HCT116 (cell line): ENCODE measurements at regions not wholly inside any gene's neighbourhood (a gene's known extent, or its start where the extent isn't known, plus 50 kb on each side); places are given as distances from the start of the nearest gene placed in this dataset.

ENCODE experiments used
- ATAC-seq: fragments of 200-7000 bp; cut with Tn5 transposase; 2 replicates; pipeline ENCODE4 v1.9.1; 2020; ENCODE audit warnings: mild to moderate bottlenecking, moderate library complexity
- BruUV-seq: library from RNA; stranded (reverse); fragments of 400-500 nt; replicated peaks from 2 replicates; lab custom pipeline; 2021; lab: Mats Ljungman, UMichigan
- CTCF ChIA-PET: fragments of 300-600 bp; sonication (Branson Sonifier 250); formaldehyde crosslinking; loops from one replicate; lab custom pipeline; 2021; ENCODE audit warnings: antibody characterized with exemption; lab: Charles Lee
- POLR2A ChIA-PET: fragments of 300-600, 350-600 bp; sonication (Branson Sonifier 250); formaldehyde crosslinking; loops from one replicate; lab custom pipeline; 2021; ENCODE audit warnings: antibody characterized with exemption; lab: Charles Lee
- RAD21 ChIA-PET, 2 experiments: fragments of 300-600 bp; sonication (Branson Sonifier 250); formaldehyde crosslinking; loops; one replicate each; lab custom pipeline; 2023; ENCODE audit warnings: low total read pairs in 2 of 2; ENCODE audit not compliant: uncharacterized antibody in 2 of 2, unreplicated experiment in 2 of 2, low non-redundant PET in 1 of 2; lab: Charles Lee
- DNase-seq: peaks from one replicate; pipeline ENCODE4 v3.0.0-alpha.2; 2010; ENCODE audit warnings: low read depth, low spot score
- H2AFZ ChIP-seq: fragments of 200-600 bp; shearing (Covaris generic), sonication (generic); 2 replicates; pipeline ENCODE4 v1.6.1; 2017; ENCODE audit warnings: low read depth, mixed run types, mixed read lengths, antibody characterized with exemption, low read length; ENCODE audit not compliant: poor library complexity, severe bottlenecking
- H3K27ac ChIP-seq: 2 replicates; pipeline ENCODE4 v1.5.1; 2012; ENCODE audit warnings: low read depth, low read length
- H3K27me3 ChIP-seq: fragments of 200-600 bp; sonication (generic); 2 replicates; pipeline ENCODE4 v1.6.1; 2016; ENCODE audit warnings: mixed run types, low read length, mixed read lengths; ENCODE audit not compliant: insufficient read depth
- H3K36me3 ChIP-seq, 2 experiments: fragments of 200-500 bp in 1 of 2; fragments of 200-600 bp in 1 of 2; sonication (Bioruptor generic) in 1 of 2; sonication (generic) in 1 of 2; 2 replicates each; pipeline versions ENCODE4 v1.5.1 to v1.6.1; 2014 to 2016; ENCODE audit warnings: low read length in 2 of 2, inconsistent platforms in 1 of 2, mixed read lengths in 1 of 2, mixed run types in 1 of 2; ENCODE audit not compliant: insufficient read depth in 2 of 2, control insufficient read depth in 1 of 2
- H3K4me1 ChIP-seq, 2 experiments: fragments of 200-600 bp in 1 of 2; sonication (generic) in 1 of 2; 2 replicates each; pipeline versions ENCODE4 v1.5.1 to v1.6.1; 2012 to 2017; ENCODE audit warnings: low read length in 2 of 2, inconsistent platforms in 1 of 2, mild to moderate bottlenecking in 1 of 2, mixed read lengths in 1 of 2, mixed run types in 1 of 2, moderate library complexity in 1 of 2; ENCODE audit not compliant: insufficient read depth in 2 of 2, control insufficient read depth in 1 of 2
- H3K4me2 ChIP-seq: fragments of 200-600 bp; sonication (generic); 2 replicates; pipeline ENCODE4 v1.6.1; 2017; ENCODE audit warnings: mixed run types, low read length, mixed read lengths
- H3K4me3 ChIP-seq, 2 experiments: fragments of 200-600 bp in 1 of 2; sonication (generic) in 1 of 2; replicated peaks in 1 of 2; 2 replicates each; pipeline ENCODE4 v1.5.1; 2011 to 2016; ENCODE audit warnings: low read length in 2 of 2, control low read depth in 1 of 2, low read depth in 1 of 2, mild to moderate bottlenecking in 1 of 2, mixed read lengths in 1 of 2, mixed run types in 1 of 2
- H3K79me2 ChIP-seq: fragments of 200-600 bp; sonication (generic); 2 replicates; pipeline ENCODE4 v1.6.1; 2017; ENCODE audit warnings: mild to moderate bottlenecking, mixed run types, low read length, moderate library complexity, mixed read lengths; ENCODE audit not compliant: insufficient read depth
- H3K9ac ChIP-seq: fragments of 200-600 bp; sonication (generic); 2 replicates; pipeline ENCODE4 v1.6.1; 2016; ENCODE audit warnings: low read length, mixed read lengths
- H3K9me2 ChIP-seq: fragments of 200-600 bp; sonication (generic), shearing (Covaris generic); 2 replicates; pipeline ENCODE4 v1.6.1; 2017; ENCODE audit warnings: mixed run types, mild to moderate bottlenecking, moderate library complexity; ENCODE audit not compliant: insufficient read depth
- H3K9me3 ChIP-seq, 2 experiments: fragments of 200-500 bp in 1 of 2; fragments of 200-600 bp in 1 of 2; sonication (Bioruptor generic) in 1 of 2; sonication (generic) in 1 of 2; 2 replicates each; pipeline ENCODE4 v1.6.1; 2014 to 2017; ENCODE audit warnings: low read length in 2 of 2, mixed read lengths in 2 of 2, inconsistent platforms in 1 of 2, low read depth in 1 of 2, mild to moderate bottlenecking in 1 of 2, mixed run types in 1 of 2, moderate library complexity in 1 of 2; ENCODE audit not compliant: control insufficient read depth in 1 of 2, insufficient read depth in 1 of 2
- H4K20me1 ChIP-seq: fragments of 200-600 bp; sonication (generic), shearing (Covaris generic); 2 replicates; pipeline ENCODE4 v1.6.1; 2017; ENCODE audit warnings: mixed run types, mild to moderate bottlenecking, moderate library complexity; ENCODE audit not compliant: insufficient read depth
- ATF3 ChIP-seq: IDR thresholded peaks from 2 replicates; pipeline ENCODE4 v1.6.1; 2012
- CEBPB ChIP-seq: IDR thresholded peaks from 2 replicates; pipeline ENCODE4 v1.6.1; 2012; ENCODE audit warnings: low read depth
- ELF1 ChIP-seq: IDR thresholded peaks from 2 replicates; pipeline ENCODE4 v1.6.1; 2012; ENCODE audit warnings: low read depth, borderline replicate concordance
- EZH2phosphoT487 ChIP-seq: fragments of 200-600 bp; IDR thresholded peaks from 2 replicates; pipeline ENCODE4 v1.6.1; 2018; ENCODE audit warnings: antibody characterized with exemption, borderline replicate concordance
- JUND ChIP-seq: IDR thresholded peaks from 2 replicates; pipeline ENCODE4 v1.6.1; 2012
- SIN3A ChIP-seq: IDR thresholded peaks from 2 replicates; pipeline ENCODE4 v1.6.1; 2012; ENCODE audit warnings: low read depth
- TCF7L2 ChIP-seq: IDR thresholded peaks from 2 replicates; pipeline ENCODE4 v1.7.0; 2011; ENCODE audit warnings: borderline replicate concordance, inconsistent platforms; ENCODE audit not compliant: insufficient read depth, insufficient read length; ENCODE audit errors: extremely low read depth
- YY1 ChIP-seq: IDR thresholded peaks from 2 replicates; pipeline ENCODE4 v1.6.1; 2011; ENCODE audit warnings: low read length, low read depth, moderate library complexity, mild to moderate bottlenecking; ENCODE audit not compliant: insufficient replicate concordance; ENCODE audit errors: extremely low read depth
- ZFX ChIP-seq: fragments of 450-650 bp; IDR thresholded peaks from 2 replicates; pipeline ENCODE4 v1.6.1; 2017
- intact Hi-C: fragments of 100-400 bp; cut with micrococcal nuclease; formaldehyde crosslinking; loops from 2 replicates; pipeline ENCODE4 v1.10.0; 2022

GRCh38 chr1:213829780-213830179 is 158.0 kb upstream of the PROX1 start:
- H3K36me3 ChIP-seq: no peaks in the 10 kb centered on the region
- RAD21 ChIA-PET: no interaction called here
- H3K9me3 ChIP-seq: no peaks in the 10 kb centered on the region
- BruUV-seq: no TSS peak
- DNase-seq: no peak
- no peak overlapping the region for H3K9ac ChIP-seq
- no peak for ATAC-seq
- peaks cover 3% of the 10 kb centered on the region; the same call in 1 of the 2 replicates for H3K27me3 ChIP-seq
- no peaks in the 10 kb centered on the region for H3K4me1 ChIP-seq
- H3K27ac ChIP-seq: no peak overlapping the region
- no peak overlapping the region for H3K4me3 ChIP-seq
- H3K4me2 ChIP-seq: no peak overlapping the region
- POLR2A ChIA-PET: no interaction called here
- intact Hi-C loops: no loop called here
- H3K79me2 ChIP-seq: no peaks in the 10 kb centered on the region
- H2AFZ ChIP-seq: no peak overlapping the region
- TF ChIP-seq YY1: no peak
- TF ChIP-seq EZH2phosphoT487: no peak
- TF ChIP-seq ZFX: no peak
- H3K9me2 ChIP-seq: no peaks in the 10 kb centered on the region
- H4K20me1 ChIP-seq: no peaks in the 10 kb centered on the region
- CTCF ChIA-PET: no interaction called here

GRCh38 chr1:213830371-213830770 is 157.4 kb upstream of the PROX1 start:
- H3K4me3 ChIP-seq: no peak overlapping the region
- H3K9ac ChIP-seq: no peak overlapping the region
- intact Hi-C loops: no loop called here
- H4K20me1 ChIP-seq: no peaks in the 10 kb centered on the region
- CTCF ChIA-PET: no interaction called here
- H3K27me3 ChIP-seq: peaks cover 3% of the 10 kb centered on the region; the same call in 1 of the 2 replicates
- no peaks in the 10 kb centered on the region for H3K9me3 ChIP-seq
- H3K4me1 ChIP-seq: no peaks in the 10 kb centered on the region
- no peak overlapping the region for H2AFZ ChIP-seq
- no peaks in the 10 kb centered on the region for H3K79me2 ChIP-seq
- RAD21 ChIA-PET: no interaction called here
- no TSS peak for BruUV-seq
- ATAC-seq (no peak), DNase-seq (no peak)
- TF ChIP-seq ELF1 (no peak), CEBPB (no peak), TCF7L2 (no peak), JUND (no peak), SIN3A (no peak), ZFX (no peak), ATF3 (no peak)
- no peaks in the 10 kb centered on the region for H3K9me2 ChIP-seq
- H3K36me3 ChIP-seq: no peaks in the 10 kb centered on the region
- no peak overlapping the region for H3K4me2 ChIP-seq
- POLR2A ChIA-PET: no interaction called here
- no peak overlapping the region for H3K27ac ChIP-seq
